Vagina (tissue), 2 donors: ENCODE measurements at regions not wholly inside any gene's neighbourhood (a gene's known extent, or its start where the extent isn't known, plus 50 kb on each side); places are given as distances from the start of the nearest gene placed in this dataset.

Source experiments
- POLR2A ChIP-seq, 2 donors: fragments of 450-650 bp; IDR thresholded peaks; one replicate each; pipeline ENCODE4 v1.6.1; 2017; ENCODE audit warnings: antibody characterized with exemption in 2 of 2, mild to moderate bottlenecking in 2 of 2, moderate library complexity in 2 of 2
- POLR2AphosphoS5 ChIP-seq, 2 donors: sonication (generic); formaldehyde crosslinking; IDR thresholded peaks; one replicate each; pipeline ENCODE4 v1.9.0; 2017; ENCODE audit warnings: antibody characterized with exemption in 2 of 2, mild to moderate bottlenecking in 2 of 2, low read depth in 1 of 2; ENCODE audit not compliant: insufficient read depth in 1 of 2

DNA sequence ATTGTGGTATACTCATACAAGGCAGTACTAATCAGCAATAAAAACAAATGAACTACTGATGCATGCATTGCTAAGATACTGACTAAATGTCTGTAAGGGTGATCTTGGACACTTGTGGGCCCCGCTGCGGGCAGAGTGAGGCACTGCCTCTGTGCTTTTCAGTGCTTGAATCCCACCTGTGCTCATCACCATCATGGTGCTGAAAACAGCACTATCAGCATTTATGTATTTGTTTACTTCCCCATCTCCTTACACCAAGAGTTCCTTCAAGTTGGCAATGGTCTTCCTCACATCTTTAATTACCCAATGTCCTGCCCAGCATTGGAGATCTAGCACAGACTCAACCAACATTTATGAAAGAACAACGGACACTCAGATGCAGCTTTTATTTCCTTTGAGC lies 193.7 kb upstream of the RFC3 start:
- TF ChIP-seq POLR2A (IDR thresholded peaks at IDR 0.05) (no peak), POLR2AphosphoS5 (IDR thresholded peaks at IDR 0.05; ENCODE audit: insufficient read depth in 1 of 2, low read depth in 1 of 2) (no peak)
